ENCODE measurements at regions not wholly inside any gene's neighbourhood (a gene's known extent, or its start where the extent isn't known, plus 50 kb on each side); places are given as distances from the start of the nearest gene placed in this dataset.

DNA sequence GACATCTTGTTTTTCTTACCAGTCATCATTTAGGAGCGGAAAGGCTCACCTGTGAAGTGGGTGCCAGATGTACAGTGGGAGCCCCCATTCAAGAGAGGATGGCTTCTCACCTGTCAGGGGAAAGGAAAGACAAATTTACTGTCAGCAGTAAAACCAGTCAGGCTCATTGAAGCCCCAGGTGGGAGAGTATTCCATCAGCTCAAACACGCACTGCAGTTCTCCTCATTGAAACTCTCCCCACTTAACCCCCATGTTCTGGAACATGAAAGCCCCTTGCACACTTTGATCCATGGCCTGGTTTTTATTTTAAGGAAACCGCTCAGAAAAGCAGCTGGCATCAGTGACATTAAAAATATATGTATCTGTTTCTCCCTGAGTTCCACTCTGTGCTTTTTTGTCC lies 401.1 kb upstream of the ZNF507 start:
- no CpG with 5 or more reads among the region's 3 CpGs for WGBS (ENCODE audit: extremely low coverage, insufficient coverage, low lambda C conversion rate)
- Histone ChIP-seq H3K56ac (ENCODE audit: low read length) (no peak overlapping the region), H2BK15ac (replicated peaks; ENCODE audit: low read depth) (no peak overlapping the region), H3K4ac (ENCODE audit: low read depth, low read length) (no peak overlapping the region), H3K9ac (ENCODE audit: low read length) (no peak overlapping the region), H3K4me1 (ENCODE audit: control insufficient read depth, low read depth, low read length) (no peaks in the 10 kb centered on the region), H3K79me2 (ENCODE audit: control insufficient read depth, insufficient read depth, low read length) (no peaks in the 10 kb centered on the region), H4K8ac (ENCODE audit: low read depth, low read length) (no peak overlapping the region), H3K4me2 (ENCODE audit: low read length) (no peak overlapping the region), H3K27ac (ENCODE audit: low read depth, low read length) (no peak overlapping the region), H3K36me3 (ENCODE audit: control insufficient read depth, insufficient read depth, low read length) (no peaks in the 10 kb centered on the region), H3K23ac (ENCODE audit: low read length) (no peak overlapping the region), H2BK5ac (ENCODE audit: low read length) (no peak overlapping the region), H2BK120ac (ENCODE audit: low read depth, low read length) (no peak overlapping the region), H4K5ac (ENCODE audit: low read length) (no peak overlapping the region), H3K4me3 (ENCODE audit: low read length) (no peak overlapping the region), H3K18ac (ENCODE audit: low read length) (no peak overlapping the region), H3K27me3 (ENCODE audit: insufficient read depth, low read length, poor library complexity) (no peaks in the 10 kb centered on the region), H2AK5ac (ENCODE audit: low read length) (no peak overlapping the region), H3K79me1 (ENCODE audit: low read length) (no peaks in the 10 kb centered on the region)
- no peak for DNase-seq

- H4K8ac ChIP-seq (ENCODE audit: low read depth, low read length): no peak overlapping the region
- H3K23ac ChIP-seq (ENCODE audit: low read length): no peak overlapping the region
- no peaks in the 10 kb centered on the region for H3K36me3 ChIP-seq (ENCODE audit: control insufficient read depth, insufficient read depth, low read length)
- peak; percentile 3 for DNase-seq
- H2BK5ac ChIP-seq (ENCODE audit: low read length): no peak overlapping the region
- no peak overlapping the region for H4K5ac ChIP-seq (ENCODE audit: low read length)
- H3K4me2 ChIP-seq (ENCODE audit: low read length): no peak overlapping the region
- H3K4me1 ChIP-seq (ENCODE audit: control insufficient read depth, low read depth, low read length): no peaks in the 10 kb centered on the region
- no peak overlapping the region for H3K27ac ChIP-seq (ENCODE audit: low read depth, low read length)
- H2AK5ac ChIP-seq (ENCODE audit: low read length): no peak overlapping the region
- H3K79me2 ChIP-seq (ENCODE audit: control insufficient read depth, insufficient read depth, low read length): no peaks in the 10 kb centered on the region
- H3K56ac ChIP-seq (ENCODE audit: low read length): no peak overlapping the region
- no peak overlapping the region for H3K9ac ChIP-seq (ENCODE audit: low read length)
- no peak overlapping the region for H3K4me3 ChIP-seq (ENCODE audit: low read length)
- no peak overlapping the region for H3K4ac ChIP-seq (ENCODE audit: low read depth, low read length)
- no peak overlapping the region for H3K18ac ChIP-seq (ENCODE audit: low read length)
- no peak overlapping the region for H2BK120ac ChIP-seq (ENCODE audit: low read depth, low read length)
- no peaks in the 10 kb centered on the region for H3K79me1 ChIP-seq (ENCODE audit: low read length)
- no CpG with 5 or more reads among the region's 4 CpGs for WGBS (ENCODE audit: extremely low coverage, insufficient coverage, low lambda C conversion rate)
- H3K27me3 ChIP-seq (ENCODE audit: insufficient read depth, low read length, poor library complexity): no peaks in the 10 kb centered on the region
- H2BK15ac ChIP-seq (replicated peaks; ENCODE audit: low read depth): no peak overlapping the region
Observed at GRCh38 chr19:31946491-31946890, 398.9 kb upstream of the ZNF507 start.

DNA sequence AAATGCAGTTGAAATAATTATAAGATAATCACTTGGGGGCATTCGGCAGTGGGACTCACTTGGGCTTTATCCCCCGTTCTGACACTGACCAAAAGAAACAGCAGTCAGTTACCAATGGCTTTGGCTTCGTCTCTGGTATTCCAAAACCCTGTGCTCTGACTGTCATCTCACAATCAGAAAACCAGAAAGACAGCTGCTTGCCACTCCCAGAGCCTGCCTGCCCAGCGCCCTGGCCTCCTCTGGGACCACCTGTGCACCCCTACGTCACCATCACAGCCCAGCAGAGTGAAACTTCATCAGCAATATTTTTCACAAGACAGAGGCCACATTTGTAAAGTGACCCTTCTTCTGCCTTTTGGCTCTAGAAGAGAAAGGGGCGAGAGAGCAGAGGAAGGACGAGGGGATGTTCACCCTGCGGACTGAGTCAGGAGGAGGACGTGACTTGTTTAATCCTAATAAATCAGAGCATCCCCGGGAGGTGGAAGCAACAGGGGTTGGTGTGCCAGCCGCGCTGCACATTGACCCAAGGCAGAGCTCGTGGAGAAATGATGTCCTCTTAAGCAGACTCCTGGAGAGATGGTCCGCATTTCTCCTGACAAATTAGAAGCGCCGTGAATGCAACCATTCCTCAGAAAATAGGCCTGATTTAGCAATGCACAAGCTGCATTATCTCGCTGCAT lies 397.8 kb upstream of the ZNF507 start:
- no peak overlapping the region for H4K5ac ChIP-seq (ENCODE audit: low read length)
- H3K4me1 ChIP-seq (ENCODE audit: control insufficient read depth, low read depth, low read length): no peaks in the 10 kb centered on the region

GRCh38 chr19:31952693-31953092 lies 392.7 kb upstream of the ZNF507 start:
- Histone ChIP-seq H2BK15ac (replicated peaks; ENCODE audit: low read depth) (no peak overlapping the region), H3K4me3 (ENCODE audit: low read length) (no peak overlapping the region), H3K79me1 (ENCODE audit: low read length) (no peaks in the 10 kb centered on the region), H2BK120ac (ENCODE audit: low read depth, low read length) (no peak overlapping the region), H3K9ac (ENCODE audit: low read length) (no peak overlapping the region), H3K27me3 (ENCODE audit: insufficient read depth, low read length, poor library complexity) (no peaks in the 10 kb centered on the region), H3K18ac (ENCODE audit: low read length) (no peak overlapping the region), H4K5ac (ENCODE audit: low read length) (no peak overlapping the region), H3K4ac (ENCODE audit: low read depth, low read length) (no peak overlapping the region), H3K56ac (ENCODE audit: low read length) (no peak overlapping the region), H3K36me3 (ENCODE audit: control insufficient read depth, insufficient read depth, low read length) (no peaks in the 10 kb centered on the region), H3K4me1 (ENCODE audit: control insufficient read depth, low read depth, low read length) (no peaks in the 10 kb centered on the region), H3K27ac (ENCODE audit: low read depth, low read length) (no peak overlapping the region), H2BK5ac (ENCODE audit: low read length) (no peak overlapping the region), H2AK5ac (ENCODE audit: low read length) (no peak overlapping the region), H3K4me2 (ENCODE audit: low read length) (no peak overlapping the region), H3K79me2 (ENCODE audit: control insufficient read depth, insufficient read depth, low read length) (no peaks in the 10 kb centered on the region), H3K23ac (ENCODE audit: low read length) (no peak overlapping the region), H4K8ac (ENCODE audit: low read depth, low read length) (no peak overlapping the region)
- no peak for DNase-seq
- WGBS (ENCODE audit: extremely low coverage, insufficient coverage, low lambda C conversion rate): no CpG with 5 or more reads among the region's 1 CpG

More for the DNA sequence above, 397.8 kb upstream of the ZNF507 start:
- no peaks in the 10 kb centered on the region for H3K36me3 ChIP-seq (ENCODE audit: control insufficient read depth, insufficient read depth, low read length)
- no peak overlapping the region for H2AK5ac ChIP-seq (ENCODE audit: low read length)
- no peaks in the 10 kb centered on the region for H3K79me1 ChIP-seq (ENCODE audit: low read length)
- WGBS (ENCODE audit: extremely low coverage, insufficient coverage, low lambda C conversion rate): no CpG with 5 or more reads among the region's 17 CpGs
- no peak overlapping the region for H3K9ac ChIP-seq (ENCODE audit: low read length)
- H4K8ac ChIP-seq (ENCODE audit: low read depth, low read length): no peak overlapping the region
- H2BK120ac ChIP-seq (ENCODE audit: low read depth, low read length): no peak overlapping the region
- H3K4ac ChIP-seq (ENCODE audit: low read depth, low read length): no peak overlapping the region
- no peak for DNase-seq
- no peak overlapping the region for H3K23ac ChIP-seq (ENCODE audit: low read length)
- no peak overlapping the region for H3K56ac ChIP-seq (ENCODE audit: low read length)
- H3K4me2 ChIP-seq (ENCODE audit: low read length): no peak overlapping the region
- H3K4me3 ChIP-seq (ENCODE audit: low read length): no peak overlapping the region
- H2BK5ac ChIP-seq (ENCODE audit: low read length): no peak overlapping the region
- H2BK15ac ChIP-seq (replicated peaks; ENCODE audit: low read depth): no peak overlapping the region
- no peak overlapping the region for H3K27ac ChIP-seq (ENCODE audit: low read depth, low read length)
- no peaks in the 10 kb centered on the region for H3K27me3 ChIP-seq (ENCODE audit: insufficient read depth, low read length, poor library complexity)
- H3K79me2 ChIP-seq (ENCODE audit: control insufficient read depth, insufficient read depth, low read length): no peaks in the 10 kb centered on the region
- H3K18ac ChIP-seq (ENCODE audit: low read length): no peak overlapping the region

DNA sequence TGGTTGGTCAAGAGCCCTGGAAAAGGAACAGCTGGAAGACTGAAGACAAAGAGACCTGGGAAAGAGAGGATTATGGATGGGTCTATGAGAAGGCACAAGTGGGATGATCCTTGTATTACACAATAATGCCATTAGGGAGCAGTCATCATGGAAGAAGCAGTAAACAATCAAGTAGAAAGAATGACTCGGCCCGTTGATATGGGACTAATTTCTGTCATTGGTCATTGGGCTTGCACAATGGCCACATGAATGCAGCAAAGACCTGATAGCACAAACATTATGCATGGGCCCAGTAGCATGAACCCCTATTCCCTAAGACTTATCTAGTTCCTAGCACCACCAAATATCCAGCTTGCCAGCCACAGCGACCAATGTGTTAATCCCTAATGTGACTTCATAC lies 390.3 kb upstream of the ZNF507 start:
- Histone ChIP-seq H2BK15ac (replicated peaks; ENCODE audit: low read depth) (no peak overlapping the region), H2BK5ac (ENCODE audit: low read length) (no peak overlapping the region), H3K9ac (ENCODE audit: low read length) (no peak overlapping the region), H3K4ac (ENCODE audit: low read depth, low read length) (no peak overlapping the region), H3K23ac (ENCODE audit: low read length) (no peak overlapping the region), H3K4me2 (ENCODE audit: low read length) (no peak overlapping the region), H4K8ac (ENCODE audit: low read depth, low read length) (no peak overlapping the region), H3K4me3 (ENCODE audit: low read length) (no peak overlapping the region), H3K36me3 (ENCODE audit: control insufficient read depth, insufficient read depth, low read length) (no peaks in the 10 kb centered on the region), H3K4me1 (ENCODE audit: control insufficient read depth, low read depth, low read length) (no peaks in the 10 kb centered on the region), H3K79me2 (ENCODE audit: control insufficient read depth, insufficient read depth, low read length) (no peaks in the 10 kb centered on the region), H3K27me3 (ENCODE audit: insufficient read depth, low read length, poor library complexity) (no peaks in the 10 kb centered on the region), H3K27ac (ENCODE audit: low read depth, low read length) (no peak overlapping the region), H2AK5ac (ENCODE audit: low read length) (no peak overlapping the region), H4K5ac (ENCODE audit: low read length) (no peak overlapping the region), H3K18ac (ENCODE audit: low read length) (no peak overlapping the region), H3K56ac (ENCODE audit: low read length) (no peak overlapping the region), H2BK120ac (ENCODE audit: low read depth, low read length) (no peak overlapping the region), H3K79me1 (ENCODE audit: low read length) (no peaks in the 10 kb centered on the region)
- peak; percentile 5 for DNase-seq
- no CpG with 5 or more reads among the region's 3 CpGs for WGBS (ENCODE audit: extremely low coverage, insufficient coverage, low lambda C conversion rate)

- H2BK15ac ChIP-seq (replicated peaks; ENCODE audit: low read depth): no peak overlapping the region
- H3K4ac ChIP-seq (ENCODE audit: low read depth, low read length): no peak overlapping the region
- H3K4me2 ChIP-seq (ENCODE audit: low read length): no peak overlapping the region
- H3K4me3 ChIP-seq (ENCODE audit: low read length): no peak overlapping the region
- H2AK5ac ChIP-seq (ENCODE audit: low read length): no peak overlapping the region
- no peak overlapping the region for H2BK120ac ChIP-seq (ENCODE audit: low read depth, low read length)
- no peak overlapping the region for H3K56ac ChIP-seq (ENCODE audit: low read length)
- no peak overlapping the region for H3K18ac ChIP-seq (ENCODE audit: low read length)
- H3K79me2 ChIP-seq (ENCODE audit: control insufficient read depth, insufficient read depth, low read length): no peaks in the 10 kb centered on the region
- no peak overlapping the region for H4K5ac ChIP-seq (ENCODE audit: low read length)
- H3K79me1 ChIP-seq (ENCODE audit: low read length): no peaks in the 10 kb centered on the region
- H3K36me3 ChIP-seq (ENCODE audit: control insufficient read depth, insufficient read depth, low read length): no peaks in the 10 kb centered on the region
- no peak overlapping the region for H3K27ac ChIP-seq (ENCODE audit: low read depth, low read length)
- no peak for DNase-seq
- H3K4me1 ChIP-seq (ENCODE audit: control insufficient read depth, low read depth, low read length): no peaks in the 10 kb centered on the region
- no CpG with 5 or more reads among the region's 6 CpGs for WGBS (ENCODE audit: extremely low coverage, insufficient coverage, low lambda C conversion rate)
- no peak overlapping the region for H3K9ac ChIP-seq (ENCODE audit: low read length)
- no peak overlapping the region for H4K8ac ChIP-seq (ENCODE audit: low read depth, low read length)
- H3K23ac ChIP-seq (ENCODE audit: low read length): no peak overlapping the region
- no peaks in the 10 kb centered on the region for H3K27me3 ChIP-seq (ENCODE audit: insufficient read depth, low read length, poor library complexity)
- no peak overlapping the region for H2BK5ac ChIP-seq (ENCODE audit: low read length)
Observed at GRCh38 chr19:31955884-31956283, 389.5 kb upstream of the ZNF507 start.

All from mesendoderm (in vitro differentiated cells).